Endodermal cell (in vitro differentiated cells): ENCODE measurements at regions not wholly inside any gene's neighbourhood (a gene's known extent, or its start where the extent isn't known, plus 50 kb on each side); places are given as distances from the start of the nearest gene placed in this dataset.
A peak's percentile ranks its signal among the peaks of the same experiment; 100 is the strongest.

ENCODE experiments used
- DNase-seq: peaks from one replicate; pipeline ENCODE4 v3.0.0-alpha.2; 2017
- H3K27ac ChIP-seq: 2 replicates; pipeline ENCODE4 v1.5.1; 2013; ENCODE audit warnings: mild to moderate bottlenecking, low read depth, low read length, moderate library complexity
- H3K27me3 ChIP-seq: 2 replicates; pipeline ENCODE4 v1.6.1; 2013; ENCODE audit warnings: mild to moderate bottlenecking, low read length, moderate library complexity; ENCODE audit not compliant: insufficient read depth, control insufficient read depth, poor library complexity, severe bottlenecking
- H3K36me3 ChIP-seq: 2 replicates; pipeline ENCODE4 v1.7.0; 2013; ENCODE audit warnings: mild to moderate bottlenecking, low read length, moderate library complexity; ENCODE audit not compliant: control insufficient read depth, insufficient read depth
- H3K4me1 ChIP-seq: one replicate; pipeline ENCODE4 v1.7.0; 2013; ENCODE audit warnings: low read length; ENCODE audit not compliant: control insufficient read depth, insufficient read depth
- H3K4me3 ChIP-seq: 2 replicates; pipeline ENCODE4 v1.5.1; 2013; ENCODE audit warnings: mild to moderate bottlenecking, low read length, moderate library complexity
- H3K9ac ChIP-seq: 2 replicates; pipeline ENCODE4 v1.6.1; 2013; ENCODE audit warnings: mild to moderate bottlenecking, low read length, moderate library complexity; ENCODE audit not compliant: poor library complexity, severe bottlenecking; ENCODE audit errors: extremely low read depth
- H3K9me3 ChIP-seq: 2 replicates; pipeline ENCODE4 v1.6.1; 2013; ENCODE audit warnings: mild to moderate bottlenecking, low read length, moderate library complexity; ENCODE audit not compliant: control insufficient read depth
- H3K27ac Mint-ChIP-seq: 2 replicates; pipeline ENCODE4 v1.8.0; 2020; ENCODE audit warnings: mixed read lengths
- H3K27me3 Mint-ChIP-seq: 2 replicates; pipeline ENCODE4 v1.8.0; 2021; ENCODE audit warnings: mild to moderate bottlenecking, mixed read lengths; ENCODE audit not compliant: insufficient read depth
- H3K36me3 Mint-ChIP-seq: 2 replicates; pipeline ENCODE4 v1.8.0; 2020; ENCODE audit warnings: low read depth, mixed read lengths
- H3K4me1 Mint-ChIP-seq: 2 replicates; pipeline ENCODE4 v1.8.0; 2020; ENCODE audit warnings: mixed read lengths
- H3K4me3 Mint-ChIP-seq: 2 replicates; pipeline ENCODE4 v1.8.0; 2020; ENCODE audit warnings: mild to moderate bottlenecking, moderate library complexity, mixed read lengths
- H3K9me3 Mint-ChIP-seq: 2 replicates; pipeline ENCODE4 v1.8.0; 2020; ENCODE audit warnings: mild to moderate bottlenecking, mixed read lengths
- WGBS, 2 experiments: methylation state at CpG; one replicate each; pipeline versions ENCODE4 v1.1.5 to v1.1.7; 2013; ENCODE audit warnings: missing lambda C conversion rate in 2 of 2, mixed read lengths in 1 of 2; ENCODE audit not compliant: insufficient coverage in 1 of 2, insufficient read length in 1 of 2; 5-methylcytosine and 5-hydroxymethylcytosine counted together
- TF ChIP-seq, protein P1 (sequence below): fragments of 200-600 bp; sonication (generic); conservative IDR thresholded peaks from 2 replicates; pipeline ENCODE4 v1.5.0; 2021; ENCODE audit warnings: antibody characterized with exemption, mild to moderate bottlenecking

DNA sequence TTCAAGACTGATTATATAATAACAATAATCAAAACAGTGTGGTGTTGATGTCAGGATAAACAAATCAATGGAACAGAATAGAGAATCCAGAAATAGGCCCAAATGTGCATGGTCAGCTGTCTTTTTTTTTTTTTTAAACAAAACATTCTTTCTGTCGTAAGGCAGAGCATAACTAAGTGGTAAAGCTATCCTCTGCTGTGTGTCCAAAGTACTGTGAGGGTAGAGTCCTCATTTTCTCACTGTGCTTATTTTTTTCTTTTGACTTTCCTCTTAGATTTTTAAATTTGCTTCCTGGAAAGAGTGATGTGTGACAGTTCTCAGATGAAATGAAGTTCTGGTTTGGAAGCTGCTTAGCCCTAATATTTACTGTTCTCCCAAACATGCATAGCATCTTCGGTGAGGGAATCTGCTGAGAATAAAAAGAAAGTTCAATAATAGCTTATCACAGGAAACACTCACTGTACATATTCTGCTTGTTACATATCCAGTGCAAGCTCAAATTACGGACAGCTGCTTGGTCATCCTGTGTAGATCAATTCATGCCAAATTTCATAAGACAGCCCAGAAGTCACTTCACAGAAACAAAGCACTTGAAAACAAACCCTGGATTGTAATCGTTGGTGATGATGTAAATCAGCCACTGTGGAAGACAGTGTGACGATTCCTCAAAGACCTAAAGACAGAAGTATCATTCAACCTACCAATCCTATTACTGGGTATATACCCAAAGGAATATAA lies 423.9 kb downstream of the NEBL start:
- WGBS, 2 experiments: 91 to 100% methylated on average over 1 to 5 of the region's 5 CpGs

GRCh38 chr10:20466731-20467130 lies 430.4 kb downstream of the NEBL start:
- no peak overlapping the region for H3K27ac ChIP-seq
- H3K4me3 Mint-ChIP-seq: no peak overlapping the region
- H3K36me3 Mint-ChIP-seq: peaks cover 20% of the 10 kb centered on the region
- no peak for DNase-seq
- no peaks in the 10 kb centered on the region for H3K27me3 Mint-ChIP-seq
- H3K9me3 ChIP-seq: peaks cover 17% of the 10 kb centered on the region
- TF ChIP-seq, protein P1, sequence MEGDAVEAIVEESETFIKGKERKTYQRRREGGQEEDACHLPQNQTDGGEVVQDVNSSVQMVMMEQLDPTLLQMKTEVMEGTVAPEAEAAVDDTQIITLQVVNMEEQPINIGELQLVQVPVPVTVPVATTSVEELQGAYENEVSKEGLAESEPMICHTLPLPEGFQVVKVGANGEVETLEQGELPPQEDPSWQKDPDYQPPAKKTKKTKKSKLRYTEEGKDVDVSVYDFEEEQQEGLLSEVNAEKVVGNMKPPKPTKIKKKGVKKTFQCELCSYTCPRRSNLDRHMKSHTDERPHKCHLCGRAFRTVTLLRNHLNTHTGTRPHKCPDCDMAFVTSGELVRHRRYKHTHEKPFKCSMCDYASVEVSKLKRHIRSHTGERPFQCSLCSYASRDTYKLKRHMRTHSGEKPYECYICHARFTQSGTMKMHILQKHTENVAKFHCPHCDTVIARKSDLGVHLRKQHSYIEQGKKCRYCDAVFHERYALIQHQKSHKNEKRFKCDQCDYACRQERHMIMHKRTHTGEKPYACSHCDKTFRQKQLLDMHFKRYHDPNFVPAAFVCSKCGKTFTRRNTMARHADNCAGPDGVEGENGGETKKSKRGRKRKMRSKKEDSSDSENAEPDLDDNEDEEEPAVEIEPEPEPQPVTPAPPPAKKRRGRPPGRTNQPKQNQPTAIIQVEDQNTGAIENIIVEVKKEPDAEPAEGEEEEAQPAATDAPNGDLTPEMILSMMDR: no peak
- no peak overlapping the region for H3K4me3 ChIP-seq
- no peaks in the 10 kb centered on the region for H3K27me3 ChIP-seq
- H3K36me3 ChIP-seq: no peaks in the 10 kb centered on the region
- no peak overlapping the region for H3K9ac ChIP-seq
- H3K9me3 Mint-ChIP-seq: peaks cover 44% of the 10 kb centered on the region
- no peaks in the 10 kb centered on the region for H3K4me1 ChIP-seq
- H3K27ac Mint-ChIP-seq: no peak overlapping the region
- no peaks in the 10 kb centered on the region for H3K4me1 Mint-ChIP-seq

More for the DNA sequence above, 423.9 kb downstream of the NEBL start:
- Histone ChIP-seq H3K4me3 (no peak overlapping the region), H3K36me3 (no peaks in the 10 kb centered on the region), H3K9ac (no peak overlapping the region), H3K9me3 (no peaks in the 10 kb centered on the region), H3K4me1 (no peaks in the 10 kb centered on the region), H3K27ac (no peak overlapping the region), H3K27me3 (no peaks in the 10 kb centered on the region)
- Mint-ChIP-seq H3K9me3 (peaks cover 2% of the 10 kb centered on the region), H3K36me3 (no peaks in the 10 kb centered on the region), H3K27me3 (no peaks in the 10 kb centered on the region), H3K4me1 (no peaks in the 10 kb centered on the region), H3K4me3 (no peak overlapping the region), H3K27ac (no peak overlapping the region)
- TF ChIP-seq, protein P1: no peak
- DNase-seq: no peak

DNA sequence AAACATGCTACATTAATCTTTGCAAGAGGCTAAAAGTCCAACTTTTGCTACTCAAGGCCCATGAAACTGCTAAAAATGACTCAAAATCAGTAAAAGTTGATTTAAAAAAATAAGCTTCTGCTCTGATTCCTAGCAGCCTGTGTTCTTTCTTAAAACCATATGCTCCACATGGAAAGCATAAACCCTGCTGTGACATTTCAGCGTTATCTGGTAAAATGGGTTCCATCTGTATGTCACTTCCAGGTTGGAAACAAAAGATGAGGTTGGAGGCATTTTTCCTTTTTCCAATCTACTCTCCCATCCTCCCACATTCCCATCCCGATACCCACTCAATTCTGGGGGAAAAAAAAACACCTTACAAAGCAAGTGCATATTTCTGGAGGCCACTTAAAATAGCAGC lies 439.5 kb downstream of the NEBL start:
- peaks cover 7% of the 10 kb centered on the region for H3K4me1 Mint-ChIP-seq
- Histone ChIP-seq H3K9me3 (no peaks in the 10 kb centered on the region), H3K4me3 (no peak overlapping the region), H3K27ac (peak overlapping the region; percentile 39), H3K9ac (no peak overlapping the region), H3K4me1 (no peaks in the 10 kb centered on the region), H3K36me3 (no peaks in the 10 kb centered on the region), H3K27me3 (peaks cover 6% of the 10 kb centered on the region)
- no peaks in the 10 kb centered on the region for H3K27me3 Mint-ChIP-seq
- no peak overlapping the region for H3K27ac Mint-ChIP-seq
- H3K4me3 Mint-ChIP-seq: no peak overlapping the region
- no peak for DNase-seq
- 67 to 83% methylated on average over 2 of the region's 2 CpGs for WGBS, 2 experiments
- peaks cover 6% of the 10 kb centered on the region for H3K9me3 Mint-ChIP-seq
- TF ChIP-seq, protein P1: no peak
- peaks cover 5% of the 10 kb centered on the region for H3K36me3 Mint-ChIP-seq
